HL-60/S4 treated with phorbol 12-myristate 13-acetate at 8.2 ng/mL for 4 days and 3 days (cell line): ENCODE measurements at regions not wholly inside any gene's neighbourhood (a gene's known extent, or its start where the extent isn't known, plus 50 kb on each side); places are given as distances from the start of the nearest gene placed in this dataset.

Source experiments
- in situ Hi-C: fragments of 300-500 bp; cut with MboI; formaldehyde crosslinking; loops from 2 replicates; pipeline ENCODE4 v1.15.0; 2022; ENCODE audit warnings: low sequenced_read_pairs

DNA sequence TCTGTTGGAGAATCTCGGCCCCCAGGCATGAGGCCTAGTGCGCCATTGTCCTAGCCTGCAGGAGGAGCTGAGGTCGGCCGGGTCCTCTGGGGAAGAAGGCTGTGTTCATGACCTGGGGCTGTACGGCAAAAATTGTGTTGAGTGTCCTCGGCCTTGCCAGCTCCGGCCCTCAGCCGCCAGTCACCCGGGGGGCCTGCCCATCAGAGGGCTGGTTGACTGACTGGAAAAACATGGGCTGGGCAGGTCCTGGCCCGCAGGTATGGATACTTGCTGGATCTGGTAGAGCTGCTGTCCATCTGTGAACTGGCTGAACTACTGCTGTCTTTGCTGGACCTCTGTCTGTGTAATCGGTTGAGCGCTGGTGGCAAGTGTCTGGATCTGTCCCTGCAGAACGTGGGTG is 136.7 kb upstream of the GAS1 start:
- in situ Hi-C loops: no loop called here

DNA sequence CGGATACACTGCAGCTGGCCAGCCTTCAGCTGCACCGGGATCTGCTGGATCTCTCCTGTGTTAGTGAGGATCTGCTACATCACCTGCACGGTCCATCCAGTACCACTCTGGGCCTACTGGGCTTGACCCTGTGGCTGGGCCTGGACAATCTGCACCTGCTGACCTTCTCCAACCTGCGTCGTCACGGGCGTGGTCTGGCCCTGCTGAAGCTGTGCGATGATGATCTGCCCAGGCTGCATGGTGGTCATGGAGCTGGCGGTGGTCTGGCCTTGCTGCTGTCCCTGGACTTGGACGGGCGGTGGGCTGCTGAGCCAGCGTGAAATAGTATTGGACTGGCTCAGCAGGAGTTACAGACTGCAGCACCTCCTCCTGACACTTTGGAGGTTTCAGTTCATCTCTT is 137.1 kb upstream of the GAS1 start:
- in situ Hi-C loops: no loop called here

DNA sequence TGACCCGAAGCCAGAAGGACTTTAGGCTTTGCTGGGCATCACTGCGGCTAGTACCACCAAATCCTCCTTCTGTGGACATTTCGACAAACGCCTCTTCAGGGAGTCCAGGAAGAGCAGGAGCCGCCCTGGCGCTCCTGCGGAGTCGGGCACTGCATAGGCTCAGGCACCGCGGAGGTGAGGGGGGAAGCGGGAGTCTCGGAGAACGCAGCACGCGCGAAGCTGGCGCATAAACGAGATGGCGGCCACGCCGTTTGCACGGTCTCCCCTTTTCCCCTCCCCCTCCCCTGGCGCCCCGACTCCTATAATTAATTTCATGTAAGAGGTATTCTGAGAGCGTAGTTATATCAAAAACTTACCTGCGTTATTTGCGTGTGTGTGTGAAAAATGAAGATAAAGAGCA is 137.8 kb upstream of the GAS1 start:
- in situ Hi-C loops: no loop called here

DNA sequence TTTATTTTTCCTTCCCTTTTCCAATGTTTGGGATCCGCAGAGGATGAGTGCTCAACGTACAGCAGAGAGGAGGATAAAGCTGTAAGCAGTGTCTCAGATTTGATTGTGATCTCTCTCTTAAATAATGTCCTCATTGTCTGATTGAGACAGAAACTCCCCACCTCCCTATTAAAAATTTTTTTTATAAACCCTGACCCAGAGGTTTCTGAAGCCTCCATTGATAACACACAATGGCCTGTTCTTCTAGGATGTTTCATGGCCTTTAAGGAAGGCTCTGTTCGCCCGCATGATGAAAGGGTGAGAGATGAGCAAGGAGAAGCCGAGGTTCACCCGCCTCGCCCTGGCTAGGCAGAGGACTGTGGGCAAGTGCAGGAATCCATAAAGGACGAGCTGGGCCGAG is 138.2 kb upstream of the GAS1 start:
- in situ Hi-C loops: no loop called here

DNA sequence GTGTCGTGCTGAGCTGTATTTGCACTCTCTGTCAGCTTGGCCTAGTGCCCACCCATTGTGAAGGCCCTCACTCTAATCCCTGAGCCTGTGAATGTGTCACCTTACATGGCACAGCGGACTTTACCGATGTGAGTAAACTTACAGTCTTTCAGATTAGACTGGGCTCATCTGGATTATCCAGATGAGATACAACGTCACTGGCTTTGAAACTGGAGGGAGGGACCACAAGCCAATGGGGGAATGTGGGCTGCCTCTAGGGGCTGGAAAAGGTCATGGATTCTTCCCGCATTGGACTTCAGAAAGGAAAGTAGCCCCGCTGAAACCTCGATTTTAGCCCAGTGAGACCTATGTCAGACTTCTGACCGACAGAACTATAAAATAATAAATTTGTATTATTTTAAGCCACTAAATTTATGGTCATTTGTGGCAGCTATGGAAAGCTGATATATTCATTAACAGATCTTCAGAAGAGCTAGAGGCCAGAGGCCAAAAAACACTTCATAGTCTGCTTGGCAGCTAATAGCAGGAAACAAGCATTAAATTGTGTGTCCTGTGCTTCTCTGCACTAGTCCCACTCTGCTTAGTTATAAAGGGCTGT is 139.0 kb upstream of the GAS1 start:
- in situ Hi-C loops: no loop called here

DNA sequence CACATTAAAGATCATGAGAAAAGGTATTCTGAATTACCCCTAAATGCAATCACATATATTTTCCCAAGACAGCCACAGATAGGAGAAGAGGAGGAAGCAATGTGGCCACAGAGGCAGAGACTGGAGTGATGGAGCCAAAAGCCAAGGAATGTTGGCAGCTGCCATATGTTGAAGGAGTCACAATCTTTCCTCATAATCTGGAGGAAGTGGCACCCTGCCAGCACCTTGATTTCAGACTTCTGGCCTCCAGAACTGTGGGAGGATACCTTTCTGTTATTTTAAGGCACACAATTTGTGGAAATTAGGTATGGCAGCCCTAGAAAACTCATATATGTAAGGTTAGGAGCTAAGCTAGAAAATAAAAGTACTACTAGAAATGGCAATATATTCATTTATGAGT is 139.9 kb upstream of the GAS1 start:
- in situ Hi-C loops: no loop called here

DNA sequence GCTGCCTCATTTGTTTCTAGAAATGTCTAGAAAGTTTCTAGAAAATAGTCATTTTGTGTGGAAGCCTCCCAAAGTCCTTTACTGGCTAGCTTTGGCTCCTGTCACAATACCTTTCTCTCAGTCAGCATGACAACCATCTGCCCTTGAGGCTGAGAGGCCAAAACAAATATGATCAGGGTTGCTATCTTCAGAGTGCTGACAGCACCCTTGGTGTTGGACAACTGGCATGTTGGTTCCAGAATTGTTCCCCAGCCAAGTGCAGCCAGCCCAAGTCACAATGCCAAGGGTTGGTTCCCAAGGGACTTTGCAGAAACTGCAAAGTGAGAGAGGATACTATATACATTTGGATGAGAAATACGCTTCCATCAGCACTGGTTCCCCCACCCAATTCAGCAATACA is 140.9 kb upstream of the GAS1 start:
- in situ Hi-C loops: no loop called here

DNA sequence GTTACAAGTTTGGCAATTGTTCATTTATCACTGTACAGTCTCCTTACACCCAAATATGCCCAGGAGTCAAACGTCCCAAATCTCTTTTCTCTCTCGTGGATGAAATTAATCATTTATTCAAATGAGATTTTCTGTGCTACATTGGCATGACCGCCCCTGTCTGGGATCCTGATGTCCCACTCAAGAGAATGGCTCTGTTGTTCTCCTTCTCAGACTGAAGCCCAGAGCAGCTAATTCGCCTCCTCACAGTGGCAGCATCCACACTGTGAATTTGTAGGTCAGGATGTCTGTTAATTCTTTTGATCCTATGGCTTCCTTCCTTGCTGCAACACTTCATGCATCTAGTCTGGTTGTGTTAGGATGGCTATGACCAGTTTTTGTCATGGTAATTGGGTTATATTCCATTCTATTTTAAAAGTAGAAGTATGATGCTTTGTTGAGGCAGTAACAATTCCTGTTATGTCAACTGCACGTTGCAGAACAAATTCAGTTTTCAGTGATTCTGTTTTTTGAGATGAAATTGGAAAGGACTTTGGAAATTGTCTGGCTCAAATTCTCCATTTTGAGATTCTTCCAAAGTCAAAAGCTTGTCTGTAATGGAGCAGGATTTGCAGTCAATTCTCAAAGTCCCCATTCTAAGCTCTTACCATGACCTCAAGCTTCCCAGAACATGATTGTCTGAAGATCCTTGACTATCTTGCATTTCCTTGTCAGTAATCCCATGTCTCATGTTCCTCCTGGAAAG is 141.5 kb upstream of the GAS1 start:
- in situ Hi-C loops: no loop called here

DNA sequence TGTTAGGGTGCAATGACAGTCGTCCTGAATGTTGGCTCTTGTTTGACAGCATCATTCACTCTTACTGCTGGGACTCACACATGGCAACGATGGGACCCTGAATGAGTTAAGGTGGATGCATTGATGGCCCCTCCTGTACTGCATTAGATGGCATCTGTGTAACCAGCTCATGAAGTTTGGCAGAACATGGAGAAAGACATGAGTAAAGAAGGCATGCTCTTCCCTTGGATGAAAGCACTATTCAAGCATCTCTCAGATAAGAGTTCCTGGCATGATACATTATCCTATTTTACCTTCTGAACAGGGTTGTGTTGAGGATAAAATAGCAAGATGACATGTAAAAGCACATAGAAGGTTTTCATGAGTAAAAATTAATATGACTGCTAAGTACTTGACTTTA is 142.2 kb upstream of the GAS1 start:
- in situ Hi-C loops: no loop called here

DNA sequence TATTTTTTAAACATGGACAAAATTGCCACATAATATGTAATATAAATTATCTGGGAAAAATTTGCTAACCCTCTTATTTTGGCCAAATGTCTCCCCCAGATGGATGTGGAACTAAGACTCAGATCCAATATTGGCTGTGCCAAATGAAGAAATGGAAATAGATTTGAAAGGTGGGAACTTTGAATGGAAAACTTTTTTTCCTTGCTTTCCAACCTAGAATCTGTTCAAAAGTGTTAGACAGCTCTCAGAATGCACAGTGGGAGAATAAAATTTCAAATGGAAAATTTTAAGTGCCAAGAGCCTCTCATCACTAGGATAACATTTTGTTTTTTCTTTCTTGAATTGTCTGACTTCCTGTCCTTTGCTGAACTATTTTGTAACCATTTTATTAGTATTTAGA is 142.6 kb upstream of the GAS1 start:
- in situ Hi-C loops: no loop called here

DNA sequence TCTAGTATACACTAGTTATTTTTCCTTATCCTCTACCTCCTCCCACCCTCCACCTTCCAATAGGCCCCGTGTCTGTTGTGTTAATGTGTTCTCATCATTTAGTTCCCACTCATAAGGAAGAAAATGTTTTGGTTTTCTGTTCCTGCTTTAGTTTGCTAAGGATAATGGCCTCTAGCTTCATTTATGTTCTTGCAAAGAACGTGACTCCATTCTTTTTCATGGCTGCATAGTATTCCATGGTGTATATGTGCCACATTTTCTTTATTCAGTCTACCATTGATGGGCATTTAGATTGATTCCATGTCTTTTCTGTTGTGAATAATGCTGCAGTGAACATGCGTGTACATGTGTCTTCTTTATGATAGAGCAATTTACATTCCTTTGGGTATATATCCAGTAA is 146.5 kb upstream of the GAS1 start:
- in situ Hi-C loops: no loop called here

DNA sequence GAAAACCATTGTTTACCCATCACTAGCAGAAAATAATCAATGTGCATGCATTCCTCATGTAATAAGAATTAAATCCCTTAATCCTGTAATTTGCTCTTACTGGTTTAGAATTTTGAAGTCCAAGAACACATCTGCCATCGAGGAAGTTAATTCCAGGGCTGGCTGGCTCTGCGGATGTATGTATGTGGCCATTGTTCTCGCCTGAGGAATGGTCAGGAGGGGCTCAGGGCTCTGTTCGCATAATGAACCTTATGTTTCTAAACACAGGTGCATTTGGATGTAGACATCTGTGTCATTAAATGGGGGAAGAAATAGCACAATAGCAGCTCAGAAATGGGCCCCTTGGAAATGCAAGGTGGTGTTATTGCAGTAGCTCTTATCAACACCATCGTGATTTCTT is 148.6 kb upstream of the GAS1 start:
- in situ Hi-C loops: no loop called here

DNA sequence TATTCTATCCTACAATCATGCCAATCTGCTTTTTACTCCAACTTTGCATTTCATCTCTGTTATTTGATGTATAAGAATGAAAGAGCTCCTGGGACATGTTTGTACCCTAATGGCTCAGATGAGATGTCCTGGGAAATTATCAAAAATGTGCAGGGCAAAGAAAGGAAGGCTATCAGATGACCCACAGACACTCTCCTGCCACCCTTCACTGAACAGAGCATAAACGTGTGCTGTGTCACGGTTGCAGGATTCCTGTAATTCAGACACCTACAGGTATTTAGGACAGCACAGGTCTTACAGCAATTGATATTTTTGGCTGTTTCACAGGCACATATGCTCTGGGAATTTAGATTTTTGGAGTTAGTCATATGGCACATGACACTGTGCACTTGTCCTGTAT is 149.2 kb upstream of the GAS1 start:
- in situ Hi-C loops: no loop called here

DNA sequence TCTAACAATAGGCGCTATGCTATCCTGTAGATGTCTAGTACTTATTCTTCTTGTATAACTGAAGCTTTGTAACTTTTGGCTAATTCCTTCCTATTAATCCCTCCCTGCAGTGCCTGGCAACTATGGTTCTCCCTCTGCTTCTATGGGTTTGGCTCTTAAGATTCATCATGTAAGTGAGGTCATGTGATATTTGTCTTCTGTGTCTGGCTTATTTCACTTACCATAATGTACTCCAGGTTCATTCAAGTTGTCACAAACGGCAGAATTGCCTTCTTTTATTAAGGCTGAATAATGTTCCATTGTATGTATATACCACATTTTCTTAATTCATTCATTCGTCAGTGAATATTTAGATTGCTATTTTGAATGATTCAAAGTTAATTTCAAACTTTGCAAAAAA is 149.9 kb upstream of the GAS1 start:
- in situ Hi-C loops: no loop called here

DNA sequence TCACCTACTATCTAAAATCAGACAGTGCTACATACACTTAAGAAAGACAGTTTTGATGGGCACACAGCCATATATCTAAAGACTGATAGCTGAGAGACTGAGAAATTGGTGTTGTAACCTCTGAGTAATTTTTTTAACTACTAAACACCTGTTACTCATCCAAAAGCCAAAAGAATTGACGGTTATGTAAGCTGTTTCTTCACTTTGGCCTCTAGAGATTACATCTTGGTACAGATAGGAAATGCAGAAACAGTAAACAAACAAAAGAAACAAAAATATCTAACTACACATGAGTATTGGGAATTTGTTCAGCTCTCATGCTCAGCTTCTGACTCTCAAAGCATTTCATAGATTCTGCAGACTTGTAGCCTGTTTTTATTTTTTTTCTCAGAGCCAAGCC is 152.1 kb upstream of the GAS1 start:
- in situ Hi-C loops: no loop called here

DNA sequence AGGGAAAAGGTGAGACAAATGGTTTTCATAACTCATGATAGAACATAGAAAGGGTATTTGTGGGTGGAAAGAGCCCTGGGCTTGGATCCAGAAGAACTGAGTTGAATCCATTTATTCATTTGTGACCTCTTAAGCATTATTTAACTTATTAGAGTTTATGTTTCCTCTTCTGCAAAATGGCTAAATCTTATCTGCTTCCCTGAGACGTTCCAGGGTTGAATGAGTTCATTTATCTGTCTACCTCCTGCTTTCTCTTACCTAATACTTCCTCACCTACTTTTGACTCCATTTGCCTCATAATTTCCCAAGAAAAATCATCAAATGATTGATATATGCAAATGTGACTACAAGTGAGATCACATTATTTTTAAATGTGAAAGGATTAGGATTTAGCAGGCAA is 152.7 kb upstream of the GAS1 start:
- in situ Hi-C loops: no loop called here

DNA sequence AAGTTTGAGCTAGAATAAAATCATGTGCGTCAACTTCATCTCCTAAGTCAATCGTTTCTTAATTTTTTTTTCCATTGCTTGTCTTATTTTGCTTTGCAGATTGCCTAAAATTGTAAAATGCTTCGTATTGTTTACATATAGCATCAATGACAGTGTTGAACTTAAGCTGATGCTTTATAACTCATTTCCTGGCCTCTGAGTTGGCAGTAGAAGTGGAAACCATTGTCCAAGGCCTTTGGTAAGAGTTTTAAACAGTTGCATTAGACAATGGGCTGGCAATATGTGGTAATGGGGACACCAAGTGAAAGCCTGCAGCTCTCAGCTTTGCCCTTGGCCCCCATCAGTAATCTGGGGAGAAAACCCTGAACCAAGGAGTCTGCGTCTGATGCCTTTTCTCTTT is 154.8 kb upstream of the GAS1 start:
- in situ Hi-C loops: no loop called here

DNA sequence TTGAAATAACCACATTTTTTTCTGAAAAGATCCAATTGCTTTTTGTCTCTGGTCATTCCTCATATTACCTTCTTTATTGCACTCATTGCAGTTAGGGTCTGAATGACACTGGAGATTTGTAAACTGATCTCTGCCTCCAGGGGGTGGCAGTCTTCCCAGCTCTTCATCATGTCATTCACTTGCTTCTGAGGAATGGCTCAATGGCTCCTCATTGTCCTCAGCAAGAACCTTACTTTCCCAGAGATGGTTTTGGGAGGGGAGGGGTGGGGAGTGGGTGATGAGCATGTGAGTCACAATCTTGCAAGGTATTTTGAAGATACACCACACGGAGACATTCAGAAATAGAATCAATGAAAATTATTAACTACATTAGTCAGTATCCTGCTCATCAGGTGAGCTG is 159.8 kb upstream of the GAS1 start:
- in situ Hi-C loops: no loop called here

DNA sequence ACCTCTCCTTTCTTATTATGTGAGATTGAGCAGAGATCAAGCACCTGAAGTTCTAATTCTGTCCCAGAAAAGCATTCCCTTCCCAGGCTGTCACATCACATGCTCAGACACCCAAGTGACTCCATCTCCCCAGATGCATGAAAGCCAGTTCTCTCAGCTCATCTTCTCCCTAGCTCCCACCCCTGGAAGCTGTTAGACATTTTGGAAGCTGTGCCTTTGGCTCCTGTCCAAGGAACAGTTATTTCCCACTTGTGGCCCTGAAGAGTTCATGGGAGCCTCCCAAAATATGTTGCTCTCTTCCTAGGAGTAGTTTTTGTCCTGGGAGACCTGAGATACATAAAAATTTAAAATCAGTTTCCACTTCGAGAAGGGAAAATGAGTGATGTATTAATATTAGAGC is 161.4 kb upstream of the GAS1 start:
- in situ Hi-C loops: no loop called here

DNA sequence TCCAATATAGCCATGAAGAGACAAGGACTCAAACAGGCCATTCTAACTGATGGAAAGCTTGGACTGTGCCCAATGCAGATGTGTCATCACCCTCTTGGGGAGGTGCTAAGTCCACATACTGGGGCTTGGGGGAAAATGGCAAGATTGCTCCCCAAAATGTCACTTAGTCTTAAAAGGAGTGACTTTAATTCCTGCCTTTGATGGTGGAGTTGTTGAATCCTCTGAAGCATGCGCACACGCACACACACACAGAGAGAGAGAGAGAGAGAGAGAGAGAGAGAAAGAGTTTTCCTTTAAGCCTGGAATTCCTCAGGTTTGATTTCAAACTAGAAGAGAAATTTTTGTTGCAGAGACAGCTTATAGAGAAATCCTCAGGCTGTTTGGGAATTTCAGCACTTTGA is 161.9 kb upstream of the GAS1 start:
- in situ Hi-C loops: no loop called here

DNA sequence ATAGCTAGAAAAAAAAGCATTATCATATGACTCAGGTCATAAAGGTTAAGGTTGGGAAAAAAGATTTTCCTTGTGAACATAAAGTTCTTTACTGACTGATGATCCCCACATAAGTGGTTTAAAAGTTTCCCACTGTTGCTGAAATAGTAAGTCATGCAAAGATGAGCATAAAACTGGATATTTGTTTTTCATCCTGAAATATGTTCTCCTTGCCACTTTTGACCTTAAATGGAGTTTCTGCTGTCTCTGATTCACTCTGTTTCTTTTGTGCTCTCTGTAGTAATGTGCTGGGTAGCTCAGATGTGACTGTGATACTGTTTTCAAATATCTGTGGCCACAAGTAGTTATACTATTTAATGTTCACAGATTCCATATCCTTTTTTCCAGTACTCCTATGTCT is 162.5 kb upstream of the GAS1 start:
- in situ Hi-C loops: no loop called here

DNA sequence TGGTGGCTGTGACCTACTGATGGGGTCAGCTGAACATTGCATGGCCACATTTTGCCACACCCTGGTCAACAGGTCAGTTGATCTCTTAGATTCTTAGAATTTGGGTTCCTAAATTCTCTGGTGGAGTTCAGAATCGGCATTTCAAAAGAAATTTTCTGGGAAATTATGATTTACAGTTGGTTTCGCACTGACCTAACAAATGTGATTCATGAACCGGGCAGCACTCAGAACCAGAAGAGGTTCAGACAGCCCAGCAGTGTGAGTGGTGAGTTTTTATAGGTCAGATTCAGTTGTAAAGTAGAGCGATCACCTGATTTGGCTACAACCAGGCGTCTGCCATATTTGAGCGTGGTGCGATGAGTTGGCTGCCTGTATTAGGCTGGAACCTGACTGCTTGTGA is 163.7 kb upstream of the GAS1 start:
- in situ Hi-C loops: no loop called here

DNA sequence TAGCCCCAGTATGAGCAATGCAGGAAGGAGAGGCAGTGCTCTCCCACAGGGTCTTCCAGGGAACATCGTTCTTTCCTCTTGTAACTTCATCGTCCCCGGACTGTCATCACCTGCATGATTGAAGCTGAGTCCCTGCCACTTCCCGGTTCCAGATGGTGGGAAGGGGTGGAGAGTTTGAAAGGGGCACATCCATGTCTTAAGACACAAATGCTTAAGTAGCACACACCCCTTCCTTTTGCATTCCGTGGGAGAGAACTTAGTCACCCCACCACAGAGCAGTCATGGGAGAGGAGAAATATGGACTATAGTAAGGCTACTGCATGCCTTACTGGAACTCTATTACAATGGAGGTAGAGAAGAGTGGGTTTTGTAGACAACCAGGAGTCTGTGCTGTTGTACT is 165.3 kb upstream of the GAS1 start:
- in situ Hi-C loops: no loop called here
